ENCODE measurements at regions not wholly inside any gene's neighbourhood (a gene's known extent, or its start where the extent isn't known, plus 50 kb on each side); places are given as distances from the start of the nearest gene placed in this dataset.
"Not testable (repeated sequence)": the region's sequence is repeated elsewhere in the genome, so short reads cannot be mapped to it uniquely, and the experiment has no call there.

GRCh38 chr5:2833556-2833955, 82.1 kb upstream of the IRX2 start:
- no peak for DNase-seq

GRCh38 chr5:2832394-2832793, 80.9 kb upstream of the IRX2 start:
- DNase-seq: no peak

- no peak for DNase-seq
Observed at GRCh38 chr5:2829239-2829638, 77.8 kb upstream of the IRX2 start.

DNA sequence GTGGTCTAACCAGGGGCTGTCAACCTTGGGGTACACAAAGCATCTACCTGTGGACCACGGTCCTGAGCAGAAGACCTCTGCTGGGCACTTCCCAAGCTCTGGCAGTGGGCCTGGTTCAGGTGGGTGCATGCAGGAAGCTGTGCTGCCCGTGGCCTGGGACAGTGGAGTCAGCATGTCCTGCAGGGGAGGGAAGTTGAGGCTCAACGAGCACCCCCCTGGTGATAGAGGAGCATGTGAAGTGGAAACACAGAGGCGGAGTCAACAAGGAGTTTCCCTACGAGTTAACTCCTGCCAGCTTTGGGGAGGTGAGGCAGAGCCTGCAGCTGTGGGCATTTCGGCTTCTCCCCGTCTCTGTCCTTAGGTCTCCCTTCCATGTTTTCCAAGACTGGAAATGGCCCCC, 67.5 kb upstream of the IRX2 start:
- no peak for DNase-seq

DNA sequence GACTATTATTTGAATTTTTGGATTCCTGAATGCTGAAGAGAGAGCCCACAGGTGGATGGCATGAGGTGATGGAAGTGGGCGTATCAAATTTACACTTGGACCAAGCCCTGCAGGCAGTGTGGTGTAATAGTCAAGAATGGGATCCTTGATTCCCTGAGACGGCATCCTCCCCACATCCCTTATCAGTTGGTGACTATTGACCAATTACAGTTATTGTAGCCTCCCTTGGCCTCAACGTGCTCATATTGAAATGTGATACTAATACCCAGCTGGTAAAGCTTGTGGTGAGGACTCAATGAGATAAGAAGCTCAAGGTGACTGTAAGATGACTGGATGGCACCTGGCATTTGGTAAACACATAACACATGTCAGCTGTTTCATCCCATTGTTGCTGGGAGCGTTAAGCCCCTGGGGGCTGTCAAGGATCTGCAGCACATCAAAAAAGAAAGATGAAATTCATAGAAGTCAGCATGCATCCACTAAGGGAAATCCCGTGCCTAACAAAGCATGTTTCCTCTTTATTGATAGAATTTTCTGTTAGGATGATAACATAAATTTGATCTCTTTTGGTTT, 65.6 kb upstream of the IRX2 start:
- no peak for DNase-seq

- no peak for DNase-seq
Observed at GRCh38 chr5:2813678-2814077, 62.2 kb upstream of the IRX2 start.

GRCh38 chr5:2810644-2811043, 59.2 kb upstream of the IRX2 start:
- no peak for DNase-seq

DNA sequence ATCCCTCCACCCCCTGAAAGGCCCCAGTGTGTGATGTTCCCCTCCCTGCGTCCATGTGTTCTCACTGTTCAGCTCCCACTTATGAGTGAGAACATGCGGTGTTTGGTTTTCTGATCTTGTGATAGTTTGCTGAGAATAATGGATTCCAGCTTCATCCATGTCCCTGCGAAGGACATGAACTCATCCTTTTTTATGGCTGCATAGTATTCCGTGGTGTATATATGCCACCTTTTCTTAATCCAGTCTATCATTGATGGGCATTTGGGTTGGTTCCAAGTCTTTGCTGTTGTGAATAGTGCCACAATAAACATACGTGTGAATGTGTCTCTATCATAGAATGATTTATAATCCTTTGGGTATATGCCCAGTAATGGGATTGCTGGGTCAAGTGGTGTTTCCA, 55.8 kb upstream of the IRX2 start:
- DNase-seq: not testable (repeated sequence)

- DNase-seq: no peak
Observed at GRCh38 chr5:2806176-2806575, 54.7 kb upstream of the IRX2 start.

DNA sequence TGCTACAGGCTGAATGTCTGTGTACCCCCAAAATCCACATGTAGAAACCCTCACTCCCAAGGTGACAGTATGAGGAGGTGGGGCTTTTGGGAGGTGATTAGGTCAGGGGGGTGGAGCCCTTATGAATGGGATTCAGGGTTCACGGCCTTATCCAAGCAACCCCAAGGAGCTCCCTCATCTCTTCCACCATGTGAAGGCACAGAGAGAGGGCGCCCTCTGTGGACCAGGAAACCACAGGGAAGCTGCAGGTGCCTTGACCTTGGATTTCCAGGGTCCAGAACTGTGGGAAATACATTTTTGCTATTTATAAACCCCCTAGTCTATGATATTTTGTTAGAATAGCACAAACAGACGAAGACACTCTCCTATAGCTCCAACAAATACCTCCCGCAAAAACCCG, 53.6 kb upstream of the IRX2 start:
- DNase-seq: no peak

DNA sequence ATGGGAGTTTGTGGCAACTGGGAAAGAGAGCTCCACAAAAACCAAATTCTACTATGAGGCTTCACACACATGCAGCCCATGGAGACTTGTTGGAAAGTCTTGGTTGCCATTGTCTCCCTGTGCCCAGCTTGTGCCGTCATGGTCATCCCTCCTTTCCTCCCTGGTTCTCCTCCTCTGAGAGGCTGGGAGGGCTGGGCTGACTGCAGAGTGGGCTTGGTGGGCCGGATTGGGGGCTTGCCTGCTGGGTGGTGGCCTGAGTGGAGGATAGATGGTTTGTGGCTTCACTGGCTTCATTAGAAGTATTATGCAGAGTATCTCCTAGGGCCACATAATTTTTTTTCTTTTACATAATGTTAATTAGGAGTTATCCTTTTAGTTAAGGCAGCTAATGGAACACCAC, 52.3 kb upstream of the IRX2 start:
- DNase-seq: no peak

GRCh38 chr5:2802693-2803365, 51.4 kb upstream of the IRX2 start:
- no peak for DNase-seq

DNA sequence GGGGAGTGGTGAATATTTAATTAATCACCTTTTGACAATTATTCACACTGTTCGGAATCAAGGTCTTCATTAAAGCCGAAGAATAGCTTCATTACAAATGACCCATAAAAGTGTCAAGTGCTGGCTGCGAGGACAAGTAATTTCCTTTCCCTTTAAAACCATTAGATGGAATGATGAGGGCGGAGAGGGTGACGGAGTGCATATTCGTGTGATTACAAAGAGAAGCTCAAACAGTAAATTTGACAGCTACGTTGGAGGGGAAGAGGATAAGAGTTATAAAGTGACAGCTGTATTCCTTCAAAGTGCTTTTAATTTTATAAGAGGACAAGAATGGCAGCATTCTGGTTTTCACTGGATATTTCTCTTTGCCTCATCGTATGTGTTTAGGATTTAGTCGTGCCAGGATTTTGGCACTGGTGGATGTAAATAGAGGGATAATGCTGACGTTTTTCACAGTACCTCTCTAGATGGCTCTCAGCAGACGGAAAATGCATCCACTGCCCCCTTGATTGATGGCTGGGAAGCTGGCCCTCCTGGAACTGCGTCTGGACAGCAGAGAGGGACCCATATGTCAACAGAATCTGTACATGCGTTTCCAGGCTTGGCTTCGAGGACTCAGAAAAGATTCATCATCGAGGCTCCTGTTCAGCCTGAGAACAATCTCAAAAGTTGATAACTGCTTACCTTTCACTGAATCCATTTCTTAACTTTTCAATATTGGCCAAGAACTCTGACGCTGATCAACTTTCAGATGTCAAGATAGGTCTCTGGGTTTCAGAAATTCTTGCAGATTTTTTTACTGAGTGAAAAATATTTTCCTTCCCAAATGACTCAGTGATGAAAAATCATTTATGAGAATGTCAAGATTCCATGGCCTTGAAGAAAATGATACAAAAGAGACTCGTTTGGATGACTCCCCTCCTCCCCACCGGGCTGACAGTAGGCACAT, 50.4 kb upstream of the IRX2 start:
- no peak for DNase-seq
